ENCODE measurements at regions not wholly inside any gene's neighbourhood (a gene's known extent, or its start where the extent isn't known, plus 50 kb on each side); places are given as distances from the start of the nearest gene placed in this dataset.

DNA sequence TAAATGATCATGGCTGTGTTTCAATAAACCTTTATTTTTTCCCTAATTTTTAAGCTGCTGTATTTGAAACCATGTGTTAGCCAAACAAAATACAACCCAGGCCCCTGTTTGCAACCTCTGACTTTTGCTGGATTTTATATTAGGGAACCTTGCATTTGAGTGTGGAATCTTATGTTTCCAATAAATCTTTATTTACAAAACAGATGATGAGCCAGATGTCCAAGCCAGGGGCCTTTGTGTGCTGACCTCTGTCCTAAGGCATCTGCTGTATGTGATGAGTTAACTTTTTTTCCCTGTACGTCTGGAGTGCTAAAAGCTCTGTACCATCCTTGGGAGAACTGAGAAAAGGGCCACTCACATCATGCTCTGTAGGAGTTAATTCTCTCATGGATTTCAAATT is 162.9 kb downstream of the TRIB2 start:
- TF ChIP-seq, protein P1, sequence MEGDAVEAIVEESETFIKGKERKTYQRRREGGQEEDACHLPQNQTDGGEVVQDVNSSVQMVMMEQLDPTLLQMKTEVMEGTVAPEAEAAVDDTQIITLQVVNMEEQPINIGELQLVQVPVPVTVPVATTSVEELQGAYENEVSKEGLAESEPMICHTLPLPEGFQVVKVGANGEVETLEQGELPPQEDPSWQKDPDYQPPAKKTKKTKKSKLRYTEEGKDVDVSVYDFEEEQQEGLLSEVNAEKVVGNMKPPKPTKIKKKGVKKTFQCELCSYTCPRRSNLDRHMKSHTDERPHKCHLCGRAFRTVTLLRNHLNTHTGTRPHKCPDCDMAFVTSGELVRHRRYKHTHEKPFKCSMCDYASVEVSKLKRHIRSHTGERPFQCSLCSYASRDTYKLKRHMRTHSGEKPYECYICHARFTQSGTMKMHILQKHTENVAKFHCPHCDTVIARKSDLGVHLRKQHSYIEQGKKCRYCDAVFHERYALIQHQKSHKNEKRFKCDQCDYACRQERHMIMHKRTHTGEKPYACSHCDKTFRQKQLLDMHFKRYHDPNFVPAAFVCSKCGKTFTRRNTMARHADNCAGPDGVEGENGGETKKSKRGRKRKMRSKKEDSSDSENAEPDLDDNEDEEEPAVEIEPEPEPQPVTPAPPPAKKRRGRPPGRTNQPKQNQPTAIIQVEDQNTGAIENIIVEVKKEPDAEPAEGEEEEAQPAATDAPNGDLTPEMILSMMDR (IDR thresholded peaks at IDR 0.05) = no peak
- no peak for TF ChIP-seq POLR2AphosphoS5 (IDR thresholded peaks at IDR 0.05; ENCODE audit: low read depth, low read length)
- TF ChIP-seq, protein P2, sequence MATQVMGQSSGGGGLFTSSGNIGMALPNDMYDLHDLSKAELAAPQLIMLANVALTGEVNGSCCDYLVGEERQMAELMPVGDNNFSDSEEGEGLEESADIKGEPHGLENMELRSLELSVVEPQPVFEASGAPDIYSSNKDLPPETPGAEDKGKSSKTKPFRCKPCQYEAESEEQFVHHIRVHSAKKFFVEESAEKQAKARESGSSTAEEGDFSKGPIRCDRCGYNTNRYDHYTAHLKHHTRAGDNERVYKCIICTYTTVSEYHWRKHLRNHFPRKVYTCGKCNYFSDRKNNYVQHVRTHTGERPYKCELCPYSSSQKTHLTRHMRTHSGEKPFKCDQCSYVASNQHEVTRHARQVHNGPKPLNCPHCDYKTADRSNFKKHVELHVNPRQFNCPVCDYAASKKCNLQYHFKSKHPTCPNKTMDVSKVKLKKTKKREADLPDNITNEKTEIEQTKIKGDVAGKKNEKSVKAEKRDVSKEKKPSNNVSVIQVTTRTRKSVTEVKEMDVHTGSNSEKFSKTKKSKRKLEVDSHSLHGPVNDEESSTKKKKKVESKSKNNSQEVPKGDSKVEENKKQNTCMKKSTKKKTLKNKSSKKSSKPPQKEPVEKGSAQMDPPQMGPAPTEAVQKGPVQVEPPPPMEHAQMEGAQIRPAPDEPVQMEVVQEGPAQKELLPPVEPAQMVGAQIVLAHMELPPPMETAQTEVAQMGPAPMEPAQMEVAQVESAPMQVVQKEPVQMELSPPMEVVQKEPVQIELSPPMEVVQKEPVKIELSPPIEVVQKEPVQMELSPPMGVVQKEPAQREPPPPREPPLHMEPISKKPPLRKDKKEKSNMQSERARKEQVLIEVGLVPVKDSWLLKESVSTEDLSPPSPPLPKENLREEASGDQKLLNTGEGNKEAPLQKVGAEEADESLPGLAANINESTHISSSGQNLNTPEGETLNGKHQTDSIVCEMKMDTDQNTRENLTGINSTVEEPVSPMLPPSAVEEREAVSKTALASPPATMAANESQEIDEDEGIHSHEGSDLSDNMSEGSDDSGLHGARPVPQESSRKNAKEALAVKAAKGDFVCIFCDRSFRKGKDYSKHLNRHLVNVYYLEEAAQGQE (IDR thresholded peaks at IDR 0.05; ENCODE audit: insufficient read depth in 1 of 2, low read depth in 2 of 2, low read length in 1 of 2) = no peak

Measured in Panc1 (cell line).